ENCODE measurements at regions not wholly inside any gene's neighbourhood (a gene's known extent, or its start where the extent isn't known, plus 50 kb on each side); places are given as distances from the start of the nearest gene placed in this dataset.

GRCh38 chr2:179344970-179345369 lies 80.3 kb upstream of the SESTD1 start:
- TF ChIP-seq CTCF (IDR thresholded peaks at IDR 0.05) (no peak), POLR2AphosphoS5 (IDR thresholded peaks at IDR 0.05; ENCODE audit: low read depth, low read length) (no peak), TCF7L2 (IDR thresholded peaks at IDR 0.05; ENCODE audit: low read depth, low read length) (no peak), REST (IDR thresholded peaks at IDR 0.05; ENCODE audit: insufficient read depth in 1 of 2, low read depth in 2 of 2, low read length in 1 of 2) (no peak), SIN3A (IDR thresholded peaks at IDR 0.05; ENCODE audit: borderline replicate concordance, insufficient read depth, low read depth, low read length) (no peak)

All from Panc1 (cell line).